Pancreas (tissue), 10 donors: ENCODE measurements at regions not wholly inside any gene's neighbourhood (a gene's known extent, or its start where the extent isn't known, plus 50 kb on each side); places are given as distances from the start of the nearest gene placed in this dataset.

ENCODE experiments used
- ATAC-seq, 4 donors: fragments of 200-7000 bp; cut with Tn5 transposase; one replicate each; pipeline versions ENCODE4 v1.8.0 to v1.9.1; 2020; ENCODE audit warnings: mild to moderate bottlenecking in 4 of 4, moderate library complexity in 4 of 4
- DNase-seq, 6 donors: peaks; one replicate each; pipeline ENCODE4 v3.0.0-alpha.2; 2020
- FAIRE-seq: peaks from 2 replicates; lab custom pipeline; 2012; peaks lifted over from hg19 to GRCh38; lab: Jason Lieb, UNC
- H3K27ac ChIP-seq, 4 donors: fragments of 200-600 bp; sonication (generic); 1 replicate in 3 of 4; 2 replicates in 1 of 4; pipeline versions ENCODE4 v1.5.0 to v1.8.0; 2020
- H3K27me3 ChIP-seq, 4 donors: fragments of 200-600 bp; one replicate each; pipeline ENCODE4 v1.8.0; 2021
- H3K36me3 ChIP-seq, 3 donors: fragments of 200-600 bp; sonication (generic) in 1 of 3; one replicate each; pipeline versions ENCODE4 v1.5.0 to v1.8.0; 2020 to 2021
- H3K4me1 ChIP-seq, 3 donors: fragments of 200-600 bp; one replicate each; pipeline ENCODE4 v1.8.0; 2021
- H3K4me3 ChIP-seq, 4 donors: fragments of 200-600 bp; sonication (generic) in 2 of 4; one replicate each; pipeline versions ENCODE4 v1.5.0 to v1.8.0; 2020 to 2021
- H3K9me3 ChIP-seq, 4 donors: fragments of 200-600 bp; one replicate each; pipeline ENCODE4 v1.8.0; 2021
- CTCF ChIP-seq, 4 donors: fragments of 200-600 bp; sonication (generic) in 3 of 4; IDR thresholded peaks; one replicate each; pipeline versions ENCODE4 v1.5.0 to v1.8.0; 2021; ENCODE audit warnings: antibody characterized with exemption in 4 of 4
- WGBS, 2 donors: extraction: QIAGEN DNeasy Blood & Tissue Kit; methylation state at CpG; one replicate each; pipeline ENCODE4 v1.1.7; 2013; 5-methylcytosine and 5-hydroxymethylcytosine counted together
- intact Hi-C, 3 donors: fragments of 100-400 bp; cut with DNase I; formaldehyde crosslinking; loops; one replicate each; pipeline versions ENCODE4 v1.11.1 to v1.14.2; 2022
- donor health status: healthy with polysubstance abuse.
- donor health status: DM: no; HTN: no; CAD: no; lungs with moderate emphysema.
- donor health status: DM: no; HTN: no; CAD: no.
- donor health status: control.
- donor health status: control.
- donor health status: Bipolar disorder and iron deficiency.
- donor health status: DM: yes; HTN: yes; CAD: no.
- donor health status: DM: no; HTN: no; CAD: no.
- donor health status: DM: no; HTN: no; CAD: no.
- donor health status: DM: yes; HTN: yes; CAD: no.

GRCh38 chr9:13607481-13608441 lies 328.3 kb upstream of the MPDZ start:
- 29 to 33% methylated on average over 6 of the region's 6 CpGs for WGBS, 2 donors
- Histone ChIP-seq H3K27me3 (no peaks in the 10 kb centered on the region), H3K4me1 (peaks cover 0 to 10% (median 0%) of the 10 kb centered on the region in 3 donors), H3K9me3 (no peaks in the 10 kb centered on the region), H3K27ac (no peak overlapping the region), H3K4me3 (no peak overlapping the region), H3K36me3 (no peaks in the 10 kb centered on the region)
- FAIRE-seq (no peak), ATAC-seq (peak in 1 of 4 donors; percentile 25), DNase-seq (no peak)
- no peak for TF ChIP-seq CTCF (IDR thresholded peaks at IDR 0.05)
- intact Hi-C loops, result loop anchor here in 1 of 3 donors (10.0 kb wide), 1 partner anchor 63 kb away; no protein-coding TSS in a partner anchor

GRCh38 chr9:13606586-13606985 lies 327.1 kb upstream of the MPDZ start:
- 16 to 21% methylated on average over 5 of the region's 5 CpGs for WGBS, 2 donors
- no peak for DNase-seq
- ATAC-seq, result no peak
- no peaks in the 10 kb centered on the region for H3K9me3 ChIP-seq
- H3K27me3 ChIP-seq, result no peaks in the 10 kb centered on the region
- no peak for TF ChIP-seq CTCF (IDR thresholded peaks at IDR 0.05)
- FAIRE-seq, result no peak
- H3K27ac ChIP-seq, result no peak overlapping the region
- intact Hi-C loops, result loop anchor here in 1 of 3 donors (10.0 kb wide), 1 partner anchor 62 kb away; no protein-coding TSS in a partner anchor
- H3K4me1 ChIP-seq, result peaks cover 0 to 10% (median 0%) of the 10 kb centered on the region in 3 donors
- no peak overlapping the region for H3K4me3 ChIP-seq
- no peaks in the 10 kb centered on the region for H3K36me3 ChIP-seq

GRCh38 chr9:13603921-13604320 lies 324.4 kb upstream of the MPDZ start:
- intact Hi-C loops, result loop anchor here in 1 of 3 donors (10.0 kb wide), 1 partner anchor 59 kb away; no protein-coding TSS in a partner anchor
- no peak for ATAC-seq
- Histone ChIP-seq H3K4me3 (no peak overlapping the region), H3K9me3 (no peaks in the 10 kb centered on the region), H3K27me3 (no peaks in the 10 kb centered on the region), H3K4me1 (peaks cover 0 to 10% (median 0%) of the 10 kb centered on the region in 3 donors), H3K36me3 (no peaks in the 10 kb centered on the region), H3K27ac (no peak overlapping the region)
- no peak for DNase-seq
- TF ChIP-seq CTCF (IDR thresholded peaks at IDR 0.05), result no peak
- 75 to 90% methylated on average over 3 of the region's 3 CpGs for WGBS, 2 donors
- no peak for FAIRE-seq

- H3K4me3 ChIP-seq, result no peak overlapping the region
- no peak for DNase-seq
- H3K36me3 ChIP-seq, result no peaks in the 10 kb centered on the region
- ATAC-seq, result no peak
- H3K4me1 ChIP-seq, result no peaks in the 10 kb centered on the region
- H3K9me3 ChIP-seq, result no peaks in the 10 kb centered on the region
- H3K27me3 ChIP-seq, result no peaks in the 10 kb centered on the region
- TF ChIP-seq CTCF (IDR thresholded peaks at IDR 0.05), result no peak
- intact Hi-C loops, result no loop called here
- FAIRE-seq, result no peak
- no peak overlapping the region for H3K27ac ChIP-seq
Observed at GRCh38 chr9:13598738-13599137, 319.2 kb upstream of the MPDZ start.

GRCh38 chr9:13597427-13597826 lies 317.9 kb upstream of the MPDZ start:
- H3K36me3 ChIP-seq, result no peaks in the 10 kb centered on the region
- no peak overlapping the region for H3K27ac ChIP-seq
- intact Hi-C loops, result no loop called here
- TF ChIP-seq CTCF (IDR thresholded peaks at IDR 0.05), result no peak
- no peaks in the 10 kb centered on the region for H3K27me3 ChIP-seq
- DNase-seq, result no peak
- no peak overlapping the region for H3K4me3 ChIP-seq
- no peak for ATAC-seq
- no peak for FAIRE-seq
- 68 to 72% methylated on average over 5 of the region's 5 CpGs for WGBS, 2 donors
- H3K9me3 ChIP-seq, result no peaks in the 10 kb centered on the region
- no peaks in the 10 kb centered on the region for H3K4me1 ChIP-seq
